Limb (tissue), 2 donors: ENCODE measurements at regions not wholly inside any gene's neighbourhood (a gene's known extent, or its start where the extent isn't known, plus 50 kb on each side); places are given as distances from the start of the nearest gene placed in this dataset.

Experiments used
- DNase-seq, 2 donors: peaks; one replicate each; pipeline ENCODE4 v3.0.0-alpha.2; 2016; ENCODE audit errors: extremely low spot score in 2 of 2

GRCh38 chr20:24273251-24273650 lies 196.2 kb upstream of the SYNDIG1 start:
- no peak for DNase-seq

GRCh38 chr20:24261351-24261750 lies 208.1 kb upstream of the SYNDIG1 start:
- no peak for DNase-seq

DNA sequence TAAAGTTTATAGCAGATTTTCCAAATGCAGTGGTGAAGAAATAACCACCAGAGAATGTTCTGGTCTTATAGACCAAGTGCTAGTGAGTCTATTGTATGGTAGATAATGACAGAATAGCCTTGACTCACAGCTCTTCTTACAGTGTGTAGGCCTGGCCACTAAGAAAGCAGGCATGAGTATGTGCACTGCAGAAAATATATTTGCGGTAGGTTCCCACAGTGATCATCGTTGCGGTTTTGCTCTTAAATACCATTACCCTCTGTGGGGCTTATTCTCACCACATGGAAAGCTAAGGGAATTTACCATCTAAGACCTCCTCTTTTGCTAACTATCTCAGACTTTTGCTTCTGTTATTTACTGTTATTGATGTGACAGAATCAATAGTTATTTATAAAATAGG lies 212.3 kb upstream of the SYNDIG1 start:
- DNase-seq = no peak

- DNase-seq = no peak
Measured at GRCh38 chr20:24256307-24256706, 213.1 kb upstream of the SYNDIG1 start.

DNA sequence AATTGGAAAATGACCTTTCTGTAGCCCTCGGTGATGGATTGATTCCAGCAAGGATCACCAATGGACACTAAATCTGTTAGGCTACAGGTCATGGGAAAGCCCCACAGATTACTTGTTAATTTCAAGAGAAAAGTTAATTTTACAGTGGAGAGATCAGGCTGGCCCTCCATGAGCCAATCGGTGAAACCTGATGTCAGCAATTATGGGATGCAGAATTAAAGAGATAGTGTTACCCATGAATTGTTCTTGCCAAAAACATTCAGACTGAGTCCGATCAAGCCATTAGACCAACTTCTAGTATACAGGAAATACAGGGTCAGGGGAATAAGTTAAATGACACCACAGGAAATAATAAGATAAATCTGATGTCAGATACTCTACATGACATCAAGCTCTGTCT lies 214.9 kb upstream of the SYNDIG1 start:
- no peak for DNase-seq

DNA sequence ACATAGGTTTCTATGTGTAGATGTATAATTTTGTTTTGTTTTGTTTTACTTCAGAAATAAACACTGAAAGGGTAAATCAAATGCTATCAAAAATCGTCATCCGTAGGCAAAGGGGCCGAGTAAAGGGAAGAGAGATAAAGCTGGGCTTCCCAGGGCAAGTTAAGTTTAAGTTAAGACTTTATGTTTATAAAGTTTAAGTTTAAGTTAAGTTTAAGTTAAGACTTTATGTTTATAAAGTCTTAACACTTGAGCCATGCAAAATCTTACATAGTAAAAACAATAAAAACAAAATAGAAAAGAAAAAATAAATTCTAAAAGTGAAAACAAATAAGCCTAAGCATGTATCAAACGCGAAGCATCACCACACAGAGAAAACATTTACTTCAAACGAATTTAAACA lies 216.1 kb upstream of the SYNDIG1 start:
- no peak for DNase-seq

GRCh38 chr20:24245094-24245493 lies 224.3 kb upstream of the SYNDIG1 start:
- DNase-seq = no peak

DNA sequence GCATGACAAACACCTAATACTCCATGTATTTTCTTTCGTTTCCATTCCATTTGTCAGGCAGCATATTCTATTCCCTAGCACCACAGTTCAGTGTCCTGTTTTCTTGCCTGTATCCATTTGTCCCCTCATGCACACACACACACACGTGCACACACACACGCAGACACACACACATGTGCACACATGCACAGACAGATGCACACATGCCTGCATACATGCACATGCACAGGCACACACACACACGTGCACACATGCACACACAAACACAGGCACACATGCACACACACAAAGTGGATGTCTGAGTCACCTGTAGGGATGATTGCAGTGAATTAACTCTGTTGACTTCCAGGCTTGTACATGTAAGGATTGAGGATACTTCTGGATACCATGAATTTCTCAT lies 226.7 kb upstream of the SYNDIG1 start:
- DNase-seq = no peak

DNA sequence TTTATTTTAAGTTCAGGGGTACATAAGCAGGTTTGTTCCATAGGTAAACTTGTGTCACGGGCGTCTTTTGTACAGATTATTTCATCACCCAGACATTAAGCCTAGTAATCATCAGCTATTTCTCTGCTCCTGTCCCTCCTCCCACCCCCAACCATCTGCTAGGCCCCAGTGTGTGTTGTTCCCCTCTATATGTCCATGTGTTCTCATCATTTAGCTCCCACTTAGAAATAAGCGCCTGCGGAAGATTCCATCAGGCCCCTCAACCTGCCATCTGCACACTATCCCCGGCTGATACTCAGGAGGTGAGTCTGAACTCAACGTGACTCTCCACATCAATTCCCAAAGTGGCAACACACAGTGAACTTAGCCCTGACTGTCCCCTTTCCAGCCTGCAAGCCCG lies 228.0 kb upstream of the SYNDIG1 start:
- no peak for DNase-seq

GRCh38 chr20:24236963-24237362 lies 232.5 kb upstream of the SYNDIG1 start:
- DNase-seq = no peak

DNA sequence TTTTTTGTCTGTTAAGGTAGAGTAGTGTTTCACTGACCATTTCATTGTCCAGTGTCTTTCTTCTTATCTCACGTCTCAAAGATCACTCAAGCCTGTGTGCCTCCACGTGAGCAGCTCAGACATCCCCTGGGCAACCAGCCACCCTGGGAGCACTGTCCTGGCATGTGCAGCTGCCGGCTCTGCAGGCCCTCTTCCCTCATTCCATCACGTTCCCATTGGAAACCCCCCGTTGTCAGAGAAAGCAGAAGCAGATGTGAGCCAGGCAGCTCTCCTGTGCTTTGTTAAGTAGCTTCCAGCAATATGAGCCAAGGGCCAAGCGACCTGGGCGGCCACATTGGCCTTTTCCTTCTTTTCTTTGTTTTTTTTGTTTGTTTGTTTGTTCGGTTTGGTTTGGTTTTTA lies 233.2 kb upstream of the SYNDIG1 start:
- DNase-seq = no peak

DNA sequence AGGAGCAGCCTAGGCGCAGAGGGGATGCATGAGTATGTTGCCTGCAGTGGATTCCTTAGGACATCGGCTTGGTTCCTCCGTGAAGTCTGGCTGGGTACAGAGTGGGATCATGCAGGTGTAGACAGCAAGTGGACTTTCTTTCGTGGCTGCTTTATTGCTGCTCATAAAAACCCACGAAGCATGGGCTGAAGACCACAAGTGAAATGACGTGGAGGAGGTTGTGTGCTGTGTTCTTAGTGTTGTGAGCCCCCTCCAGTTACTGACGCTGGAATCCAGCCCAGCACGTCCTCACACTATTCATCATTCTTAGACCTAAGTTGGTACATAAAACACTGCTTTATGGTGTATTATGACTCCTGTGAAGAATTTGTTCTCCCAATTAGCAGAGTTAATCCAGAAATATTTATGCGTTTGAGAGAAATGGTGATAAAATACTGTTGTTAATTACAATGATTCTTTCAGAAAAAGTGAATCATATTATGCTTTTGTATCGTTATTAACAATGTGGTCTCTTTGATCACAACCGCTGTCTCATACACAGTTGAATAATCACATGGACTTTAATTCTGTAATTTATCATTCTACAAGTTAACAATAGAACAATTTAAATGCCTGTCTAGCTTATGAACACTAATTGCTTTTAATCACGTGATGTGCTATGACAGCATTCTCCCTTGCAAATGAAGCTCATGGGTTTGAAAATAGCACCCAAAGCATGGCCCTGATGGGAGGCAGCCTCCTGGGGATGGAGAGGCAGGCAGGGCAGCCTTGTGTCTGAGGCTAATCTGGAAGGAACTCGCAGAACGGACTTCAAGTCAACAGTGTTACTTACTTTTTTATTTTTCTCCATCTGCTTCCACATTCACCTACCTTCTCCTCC lies 233.9 kb upstream of the SYNDIG1 start:
- DNase-seq = peak; percentile 18 to 48

DNA sequence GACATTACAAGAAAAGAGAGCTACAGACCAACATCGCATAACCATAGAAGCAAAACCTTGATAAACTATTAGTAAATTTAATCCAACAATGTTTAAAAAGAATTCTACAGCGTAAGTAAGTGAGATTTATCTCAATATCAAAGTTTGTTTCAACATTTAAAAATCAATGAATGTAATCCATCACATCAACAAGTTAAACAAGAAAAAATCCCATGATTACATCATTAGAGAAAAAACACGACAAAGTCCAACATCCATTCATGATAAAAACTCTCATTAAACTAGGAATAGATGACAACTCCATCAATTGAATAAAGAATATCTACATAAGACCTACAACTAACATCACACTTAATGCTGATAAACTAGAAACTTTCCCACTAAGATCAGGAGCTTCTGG lies 239.0 kb upstream of the GGTLC1 start:
- no peak for DNase-seq

DNA sequence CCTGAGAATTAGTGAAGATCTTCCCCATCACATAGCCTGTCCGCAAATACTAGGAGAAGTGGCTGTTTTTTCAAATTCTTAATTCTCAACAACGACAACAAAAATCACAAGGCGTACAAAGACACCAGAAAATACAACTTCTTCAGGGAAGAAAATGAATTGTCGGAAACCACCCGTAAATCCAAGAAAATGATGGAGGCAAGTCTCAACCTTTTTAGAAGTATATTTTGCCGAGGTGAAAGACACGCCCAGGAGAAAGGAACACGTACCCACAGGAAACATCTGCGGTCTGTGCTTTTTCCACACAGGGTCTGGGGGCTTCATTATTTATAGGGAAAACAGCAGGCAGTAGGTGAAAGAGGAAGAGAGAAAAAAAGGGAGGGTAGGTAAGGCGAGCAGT lies 223.9 kb upstream of the GGTLC1 start:
- DNase-seq = no peak

GRCh38 chr20:24211972-24212371 lies 223.4 kb upstream of the GGTLC1 start:
- no peak for DNase-seq

DNA sequence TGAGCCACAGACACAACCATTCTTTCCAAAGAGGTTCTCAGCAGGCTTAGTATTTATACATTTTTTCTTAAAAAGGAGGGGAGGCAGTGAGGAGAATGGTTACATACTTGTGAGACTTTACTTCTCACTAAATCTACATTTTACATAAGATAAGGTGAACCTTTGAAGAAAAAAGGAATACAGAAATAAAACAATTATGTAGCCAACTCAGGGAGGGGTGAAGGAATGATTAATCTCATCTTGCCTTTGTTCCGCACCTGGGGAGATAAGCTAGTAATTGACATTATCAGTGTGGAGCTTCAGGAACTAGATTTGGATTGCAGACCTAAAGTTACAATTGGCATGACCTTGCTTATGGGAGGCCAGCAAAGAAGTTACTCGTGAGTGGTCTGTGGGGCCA lies 221.8 kb upstream of the GGTLC1 start:
- no peak for DNase-seq

- no peak for DNase-seq
Measured at GRCh38 chr20:24208652-24209051, 220.1 kb upstream of the GGTLC1 start.

DNA sequence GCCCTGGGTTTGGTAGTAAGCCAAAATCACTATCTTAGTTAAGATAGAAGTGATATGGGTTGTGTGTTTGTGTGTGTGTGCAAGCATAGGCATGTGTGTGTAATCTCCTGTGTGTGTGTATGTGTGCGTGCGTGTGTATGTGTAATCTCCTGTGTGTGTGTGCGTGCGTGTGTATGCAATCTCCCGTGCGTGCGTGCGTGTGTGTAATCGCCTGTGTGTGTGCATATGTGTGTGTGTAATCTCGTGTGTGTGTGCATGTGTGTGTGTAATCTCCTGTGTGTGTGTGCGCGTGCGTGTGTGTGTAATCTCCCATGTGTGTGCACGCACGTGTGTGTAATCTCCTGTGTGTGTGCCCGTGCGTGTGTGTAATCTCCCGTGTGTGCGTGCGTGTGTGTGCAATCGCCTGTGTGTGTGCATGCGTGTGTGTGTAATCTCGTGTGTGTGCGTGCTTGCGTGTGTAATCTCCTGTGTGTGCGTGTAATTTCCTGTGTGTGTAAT lies 219.3 kb upstream of the GGTLC1 start:
- no peak for DNase-seq

GRCh38 chr20:24206995-24207394 lies 218.4 kb upstream of the GGTLC1 start:
- DNase-seq = no peak

GRCh38 chr20:24203526-24204183 lies 215.1 kb upstream of the GGTLC1 start:
- no peak for DNase-seq

DNA sequence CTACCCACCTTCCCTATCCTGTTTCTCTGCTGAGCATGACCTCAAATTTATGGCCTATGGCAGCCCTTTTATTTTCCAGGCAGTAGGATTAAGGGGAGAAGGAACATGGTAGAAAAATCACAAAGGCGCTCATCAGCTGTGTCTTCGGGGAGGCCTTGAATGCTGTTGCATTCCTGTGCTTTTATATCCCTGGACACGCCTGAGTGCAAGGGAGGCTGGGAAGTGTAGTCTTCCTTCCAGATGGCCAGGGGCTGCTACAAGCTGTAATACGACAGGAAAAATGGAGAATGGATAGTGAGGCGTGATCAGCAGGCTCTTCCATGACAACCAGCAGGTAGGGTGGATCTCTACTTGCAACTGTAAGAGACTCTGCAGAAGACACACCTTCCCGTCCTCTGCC lies 210.9 kb upstream of the GGTLC1 start:
- no peak for DNase-seq

GRCh38 chr20:24194143-24194542 lies 205.6 kb upstream of the GGTLC1 start:
- no peak for DNase-seq

GRCh38 chr20:24190905-24191304 lies 202.3 kb upstream of the GGTLC1 start:
- DNase-seq = no peak
